ENCODE measurements at regions not wholly inside any gene's neighbourhood (a gene's known extent, or its start where the extent isn't known, plus 50 kb on each side); places are given as distances from the start of the nearest gene placed in this dataset.
"Not testable (repeated sequence)": the region's sequence is repeated elsewhere in the genome, so short reads cannot be mapped to it uniquely, and the experiment has no call there.

DNA sequence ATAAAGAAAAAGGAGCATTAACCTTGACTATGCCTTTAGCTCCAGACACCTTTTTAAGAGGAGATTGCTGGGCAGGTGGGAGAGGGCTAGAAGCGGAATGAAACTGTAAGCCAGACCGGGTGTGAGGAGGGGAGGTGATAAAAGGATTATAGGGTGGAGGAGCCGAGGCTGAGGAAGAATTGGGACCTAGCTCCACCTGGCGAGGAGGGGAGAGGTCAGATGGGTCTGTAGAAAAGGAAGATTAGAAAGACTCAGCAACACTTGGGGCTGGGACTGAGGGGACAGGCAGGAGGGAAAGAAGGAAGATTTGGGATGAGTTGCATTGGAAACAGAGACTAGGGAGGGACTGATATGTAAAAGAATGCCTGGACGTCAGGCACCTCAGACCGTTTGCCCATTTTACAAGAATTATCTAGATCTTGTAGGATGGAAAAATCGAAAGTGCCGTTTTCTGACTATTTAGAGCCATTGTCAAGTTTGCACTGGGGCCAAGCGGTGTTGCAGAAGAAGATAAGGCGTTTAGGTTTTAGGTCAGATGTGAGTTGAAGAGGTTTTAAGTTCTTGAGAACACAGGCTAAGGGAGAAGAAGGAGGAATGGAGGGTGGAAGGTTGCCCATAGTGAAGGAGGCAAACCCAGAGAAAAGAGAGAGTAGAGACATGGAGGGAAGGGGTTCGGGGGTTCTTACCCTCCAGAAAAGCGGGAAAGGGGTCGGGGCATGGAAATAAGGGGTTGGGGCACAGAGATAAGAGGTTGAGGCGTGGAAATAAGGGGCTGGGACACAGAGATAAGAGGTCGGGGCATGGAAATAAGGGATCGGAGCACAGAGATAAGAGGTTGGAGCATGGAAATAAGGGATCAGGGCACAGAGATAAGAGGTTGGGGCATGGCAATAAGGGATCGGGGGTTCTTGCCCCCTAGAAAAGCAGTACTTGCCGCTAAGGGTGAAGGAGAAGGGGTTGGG lies 164.5 kb upstream of the JADE1 start:
- H3K27ac Mint-ChIP-seq; POLR2A ChIA-PET; H3K27me3 ChIP-seq (ENCODE audit: insufficient read depth, low read length, poor library complexity, severe bottlenecking); H3K27ac ChIP-seq (ENCODE audit: low read depth, low read length); H3K9me3 Mint-ChIP-seq; DNase-seq; H3K36me3 ChIP-seq (ENCODE audit: insufficient read depth, low read length); H3K36me3 Mint-ChIP-seq; H3K4me1 Mint-ChIP-seq; H3K9me3 ChIP-seq (ENCODE audit: low read length); H3K4me3 ChIP-seq (ENCODE audit: low read length); H3K4me3 Mint-ChIP-seq; H3K4me1 ChIP-seq (ENCODE audit: insufficient read depth, low read length); CTCF ChIA-PET: not testable (repeated sequence)
- peaks cover 9 to 21% of the 10 kb centered on the region in 2 donors for H3K27me3 Mint-ChIP-seq

DNA sequence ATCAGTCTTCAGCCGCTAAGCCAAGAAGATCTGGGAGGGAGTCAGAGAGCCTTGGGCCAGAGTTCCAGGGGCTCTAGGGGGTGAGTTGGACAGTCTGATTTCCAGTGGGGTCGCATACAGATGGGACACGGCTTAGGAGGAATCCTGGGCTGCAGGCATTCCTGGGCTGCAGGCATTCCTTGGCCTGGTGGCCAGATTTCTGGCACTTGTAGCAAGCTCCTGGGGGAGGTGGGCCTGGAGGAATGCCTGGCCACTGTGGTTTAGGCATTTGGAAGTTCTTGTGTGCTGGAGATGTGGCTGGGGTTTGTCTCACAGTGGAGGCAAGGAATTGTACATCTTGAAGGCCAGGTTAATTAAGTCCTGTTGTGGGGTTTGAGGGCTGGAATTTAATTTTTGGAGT lies 165.4 kb upstream of the JADE1 start:
- H3K27me3 ChIP-seq (ENCODE audit: insufficient read depth, low read length, poor library complexity, severe bottlenecking); H3K4me3 ChIP-seq (ENCODE audit: low read length); H3K36me3 Mint-ChIP-seq; H3K9me3 ChIP-seq (ENCODE audit: low read length); H3K27ac Mint-ChIP-seq; DNase-seq; POLR2A ChIA-PET; CTCF ChIA-PET; H3K4me1 Mint-ChIP-seq; H3K27ac ChIP-seq (ENCODE audit: low read depth, low read length); H3K4me1 ChIP-seq (ENCODE audit: insufficient read depth, low read length); H3K36me3 ChIP-seq (ENCODE audit: insufficient read depth, low read length); H3K4me3 Mint-ChIP-seq; H3K9me3 Mint-ChIP-seq: not testable (repeated sequence)
- H3K27me3 Mint-ChIP-seq = peaks cover 9 to 12% of the 10 kb centered on the region in 2 donors

DNA sequence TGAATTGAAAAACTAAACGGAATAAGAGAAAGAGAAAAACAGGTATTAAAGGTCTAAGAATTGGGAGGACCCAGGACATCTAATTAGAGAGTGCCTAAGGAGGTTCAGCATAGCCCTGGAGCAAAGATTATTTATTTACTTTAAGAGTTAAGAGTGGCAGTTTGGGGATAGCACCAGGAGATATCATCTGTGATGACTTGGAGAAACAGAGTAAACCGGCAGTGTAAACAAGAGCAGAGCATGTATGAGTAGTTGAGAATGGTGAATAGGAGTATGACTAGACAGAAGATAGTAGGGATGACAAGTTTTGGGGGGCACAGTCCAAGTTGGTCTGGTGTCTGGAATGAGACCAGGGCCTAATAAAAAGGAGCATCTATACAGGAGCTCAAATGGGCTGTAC lies 167.9 kb upstream of the JADE1 start:
- H3K9me3 ChIP-seq (ENCODE audit: low read length); H3K4me1 Mint-ChIP-seq; H3K36me3 Mint-ChIP-seq; DNase-seq; H3K36me3 ChIP-seq (ENCODE audit: insufficient read depth, low read length); POLR2A ChIA-PET; H3K4me3 Mint-ChIP-seq; H3K27me3 Mint-ChIP-seq; H3K9me3 Mint-ChIP-seq; H3K4me1 ChIP-seq (ENCODE audit: insufficient read depth, low read length); CTCF ChIA-PET; H3K27me3 ChIP-seq (ENCODE audit: insufficient read depth, low read length, poor library complexity, severe bottlenecking); H3K27ac ChIP-seq (ENCODE audit: low read depth, low read length); H3K4me3 ChIP-seq (ENCODE audit: low read length); H3K27ac Mint-ChIP-seq: not testable (repeated sequence)

DNA sequence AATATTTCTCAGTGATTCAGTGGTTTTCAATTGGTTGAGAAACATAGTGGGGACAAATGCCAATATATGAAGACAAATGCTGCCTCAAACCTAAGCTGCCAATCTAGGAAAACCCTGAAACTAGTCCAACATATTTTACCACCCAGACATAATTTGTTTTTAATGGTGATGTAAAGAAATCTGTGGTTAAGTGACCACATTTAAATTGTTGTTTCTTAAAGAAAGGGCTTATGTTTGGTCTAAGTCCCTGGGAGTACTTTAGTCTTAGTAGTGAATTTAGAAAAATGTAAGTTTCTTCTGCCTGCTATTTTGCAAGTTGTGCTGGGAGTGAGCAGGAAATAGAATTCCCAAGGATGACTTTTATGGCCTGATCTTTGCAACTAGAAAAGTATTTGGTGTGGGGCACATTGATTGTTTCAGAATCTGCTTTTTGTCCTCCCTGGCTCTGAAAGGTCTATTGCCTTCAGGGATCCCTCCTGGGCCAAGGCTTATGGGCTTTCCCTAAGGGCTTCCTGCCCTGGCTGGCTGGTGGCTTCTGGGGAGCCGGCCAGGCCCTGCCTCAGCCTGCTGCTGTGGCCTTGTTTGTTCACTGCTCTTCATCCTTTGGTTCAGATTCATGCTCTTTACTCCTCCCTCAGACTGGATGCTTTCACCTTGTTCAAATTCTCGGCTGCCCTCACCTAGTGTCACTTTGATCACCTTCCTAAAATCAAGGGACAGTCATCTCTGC lies 169.8 kb upstream of the JADE1 start:
- H3K4me3 ChIP-seq (ENCODE audit: low read length) = no peak overlapping the region
- ChIA-PET POLR2A (no interaction called here), CTCF (no interaction called here)
- Mint-ChIP-seq H3K4me3 (no peak overlapping the region), H3K4me1 (no peaks in the 10 kb centered on the region), H3K27ac (no peak overlapping the region), H3K27me3 (no peaks in the 10 kb centered on the region), H3K36me3 (no peaks in the 10 kb centered on the region), H3K9me3 (no peaks in the 10 kb centered on the region)
- DNase-seq = no peak
- no peak overlapping the region for H3K27ac ChIP-seq (ENCODE audit: low read depth, low read length)
- H3K27me3 ChIP-seq (ENCODE audit: insufficient read depth, low read length, poor library complexity, severe bottlenecking) = no peaks in the 10 kb centered on the region
- H3K4me1 ChIP-seq (ENCODE audit: insufficient read depth, low read length) = no peaks in the 10 kb centered on the region
- no peaks in the 10 kb centered on the region for H3K36me3 ChIP-seq (ENCODE audit: insufficient read depth, low read length)
- no peaks in the 10 kb centered on the region for H3K9me3 ChIP-seq (ENCODE audit: low read length)

DNA sequence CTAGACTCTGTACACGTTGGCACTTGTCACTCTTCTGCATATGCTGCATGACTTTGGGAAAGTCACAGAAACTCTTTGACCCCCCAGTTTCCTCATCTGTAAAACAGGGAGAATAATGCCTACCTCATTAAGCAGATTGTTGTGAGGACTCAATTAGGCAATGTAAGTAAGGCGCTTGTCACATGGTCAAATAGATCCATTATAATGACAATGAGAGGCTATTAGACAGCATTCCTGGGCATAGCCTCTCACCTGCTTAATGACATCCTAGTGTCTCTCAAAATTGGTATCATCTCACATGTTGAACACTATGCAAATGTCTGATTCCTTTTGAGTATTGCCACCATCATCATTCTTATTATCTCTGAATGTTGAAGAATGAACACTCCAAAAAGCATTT lies 172.6 kb upstream of the JADE1 start:
- Mint-ChIP-seq H3K27ac (peak overlapping the region in 1 of 8 donors; percentile 5), H3K27me3 (peaks cover 0 to 2% of the 10 kb centered on the region in 2 donors), H3K4me3 (no peak overlapping the region), H3K9me3 (peaks cover 0 to 2% (median 0%) of the 10 kb centered on the region in 5 donors), H3K4me1 (peaks cover 4 to 14% (median 13%) of the 10 kb centered on the region in 3 donors), H3K36me3 (peaks cover 0 to 4% (median 0%) of the 10 kb centered on the region in 3 donors)
- H3K27ac ChIP-seq (ENCODE audit: low read depth, low read length) = no peak overlapping the region
- no peak for DNase-seq
- ChIA-PET CTCF (no interaction called here), POLR2A (no interaction called here)
- H3K27me3 ChIP-seq (ENCODE audit: insufficient read depth, low read length, poor library complexity, severe bottlenecking) = no peaks in the 10 kb centered on the region
- no peaks in the 10 kb centered on the region for H3K36me3 ChIP-seq (ENCODE audit: insufficient read depth, low read length)
- H3K4me3 ChIP-seq (ENCODE audit: low read length) = no peak overlapping the region
- no peaks in the 10 kb centered on the region for H3K4me1 ChIP-seq (ENCODE audit: insufficient read depth, low read length)
- H3K9me3 ChIP-seq (ENCODE audit: low read length) = no peaks in the 10 kb centered on the region

DNA sequence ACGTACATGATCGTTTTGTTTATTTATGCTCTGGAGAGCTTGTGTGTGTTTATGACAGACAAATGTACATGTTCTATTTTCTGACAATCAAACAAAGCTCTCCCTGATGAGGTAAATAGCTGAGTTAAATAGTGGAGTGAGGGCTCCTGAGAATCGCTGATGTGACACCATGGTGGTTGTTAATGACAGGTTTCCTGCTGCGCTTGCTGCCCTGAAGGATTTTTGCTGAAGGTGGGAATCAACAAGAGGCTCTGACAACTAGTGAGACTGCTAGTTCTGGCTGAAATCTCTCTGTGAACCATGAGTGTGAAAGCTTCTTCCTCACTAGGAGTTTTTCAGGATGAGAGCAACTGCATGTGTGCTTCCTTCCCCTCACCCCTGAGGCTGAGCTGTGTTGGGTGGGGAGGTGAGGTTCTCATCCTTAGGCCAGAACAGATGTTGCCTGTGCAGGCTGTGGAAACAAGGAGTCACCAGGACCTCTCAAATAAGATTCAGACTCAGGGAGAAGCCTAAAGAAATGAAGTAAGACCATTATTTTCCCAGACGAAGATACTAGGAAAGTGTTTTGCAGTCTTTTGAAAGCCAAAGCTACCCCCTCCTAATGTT lies 173.4 kb upstream of the JADE1 start:
- Mint-ChIP-seq H3K4me1 (peaks cover 5 to 14% (median 13%) of the 10 kb centered on the region in 3 donors), H3K9me3 (peaks cover 0 to 2% (median 0%) of the 10 kb centered on the region in 5 donors), H3K4me3 (no peak overlapping the region), H3K36me3 (peaks cover 0 to 4% (median 0%) of the 10 kb centered on the region in 3 donors), H3K27ac (peak overlapping the region in 2 of 8 donors; percentile 4 to 76), H3K27me3 (peaks cover 0 to 2% of the 10 kb centered on the region in 2 donors)
- no peak for DNase-seq
- CTCF ChIA-PET = no interaction called here
- Histone ChIP-seq H3K4me3 (ENCODE audit: low read length) (no peak overlapping the region), H3K27me3 (ENCODE audit: insufficient read depth, low read length, poor library complexity, severe bottlenecking) (no peaks in the 10 kb centered on the region), H3K27ac (ENCODE audit: low read depth, low read length) (no peak overlapping the region), H3K4me1 (ENCODE audit: insufficient read depth, low read length) (no peaks in the 10 kb centered on the region), H3K36me3 (ENCODE audit: insufficient read depth, low read length) (no peaks in the 10 kb centered on the region), H3K9me3 (ENCODE audit: low read length) (no peaks in the 10 kb centered on the region)
- POLR2A ChIA-PET = no interaction called here

DNA sequence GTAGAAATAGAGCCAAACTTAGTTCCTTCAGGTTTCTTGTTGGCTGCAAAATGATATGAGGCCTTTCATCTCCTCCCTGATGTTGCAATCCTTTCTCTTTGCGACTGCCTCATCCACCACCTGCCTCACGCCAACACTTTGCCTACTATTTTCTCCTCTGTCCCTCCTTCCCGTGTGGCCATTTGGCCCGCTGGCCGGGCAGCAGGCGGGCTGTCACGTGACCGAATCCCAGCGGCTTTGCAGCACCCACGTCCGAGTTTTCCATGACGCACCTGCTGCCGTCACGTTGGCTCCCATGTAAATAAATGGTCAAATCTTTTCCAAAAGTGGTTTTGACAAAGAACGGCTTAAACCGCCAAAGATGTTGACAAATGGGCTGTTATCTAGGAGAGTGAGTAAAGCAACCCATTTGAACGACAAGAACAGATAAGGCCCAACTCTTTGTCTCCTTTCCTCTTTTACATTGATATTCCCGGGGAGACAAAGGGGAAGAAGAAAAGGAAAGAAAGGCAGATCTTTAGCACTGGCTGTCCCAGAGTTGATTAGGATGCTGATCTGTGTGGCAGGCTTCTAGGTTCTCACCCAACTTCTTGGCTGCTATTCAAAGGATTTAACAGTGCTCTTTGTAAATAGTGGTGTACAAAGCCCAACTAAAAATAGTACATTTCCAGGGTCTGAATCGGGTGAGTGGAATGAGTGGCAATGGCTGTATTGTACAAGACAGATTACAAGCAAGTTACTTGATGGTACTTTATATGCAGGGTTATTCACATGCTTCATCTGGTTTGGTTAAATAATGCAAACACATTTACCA lies 174.2 kb upstream of the JADE1 start:
- no peak overlapping the region for H3K4me3 ChIP-seq (ENCODE audit: low read length)
- Mint-ChIP-seq H3K9me3 (peaks cover 0 to 2% (median 0%) of the 10 kb centered on the region in 5 donors), H3K27ac (no peak overlapping the region), H3K36me3 (peaks cover 0 to 4% (median 0%) of the 10 kb centered on the region in 3 donors), H3K4me3 (no peak overlapping the region), H3K27me3 (peaks cover 0 to 2% of the 10 kb centered on the region in 2 donors), H3K4me1 (peaks cover 6 to 14% (median 13%) of the 10 kb centered on the region in 3 donors)
- H3K9me3 ChIP-seq (ENCODE audit: low read length) = no peaks in the 10 kb centered on the region
- H3K27me3 ChIP-seq (ENCODE audit: insufficient read depth, low read length, poor library complexity, severe bottlenecking) = no peaks in the 10 kb centered on the region
- CTCF ChIA-PET = no interaction called here
- H3K27ac ChIP-seq (ENCODE audit: low read depth, low read length) = no peak overlapping the region
- H3K4me1 ChIP-seq (ENCODE audit: insufficient read depth, low read length) = no peaks in the 10 kb centered on the region
- POLR2A ChIA-PET = no interaction called here
- DNase-seq = no peak
- no peaks in the 10 kb centered on the region for H3K36me3 ChIP-seq (ENCODE audit: insufficient read depth, low read length)
